GM12878 (cell line): ENCODE measurements at regions not wholly inside any gene's neighbourhood (a gene's known extent, or its start where the extent isn't known, plus 50 kb on each side); places are given as distances from the start of the nearest gene placed in this dataset.

Experiments used
- ATAC-seq: fragments of 200-7000 bp; cut with Tn5 transposase; 3 replicates; pipeline ENCODE4 v1.9.1; 2020; ENCODE audit warnings: mild to moderate bottlenecking, moderate library complexity
- BruUV-seq: library from RNA; stranded (reverse); fragments of 400-500 nt; replicated peaks from 2 replicates; lab custom pipeline; 2021; lab: Mats Ljungman, UMichigan
- CTCF ChIA-PET: fragments of 300-600 bp; sonication (Branson Sonifier 250); formaldehyde crosslinking; extraction: SDS; loops from one replicate; lab custom pipeline; 2021; ENCODE audit warnings: inconsistent platforms; lab: Yijun Ruan, JAX
- POLR2A ChIA-PET: fragments of 350-600 bp; formaldehyde crosslinking; extraction: SDS; loops from one replicate; lab custom pipeline; 2021; ENCODE audit warnings: inconsistent platforms; lab: Charles Lee
- RAD21 ChIA-PET: fragments of 300-600 bp; sonication (Branson Sonifier 250); formaldehyde crosslinking; loops from one replicate; lab custom pipeline; 2023; ENCODE audit warnings: antibody characterized with exemption; ENCODE audit not compliant: unreplicated experiment; lab: Charles Lee
- SMC1A ChIA-PET: fragments of 300-600 bp; sonication (Branson Sonifier 250); formaldehyde crosslinking; loops from one replicate; lab custom pipeline; 2023; ENCODE audit not compliant: unreplicated experiment, uncharacterized antibody; lab: Charles Lee
- DNase-seq: peaks from one replicate; pipeline ENCODE4 v3.0.0-alpha.2; 2011; ENCODE audit warnings: low read depth, low spot score
- FAIRE-seq: peaks from 3 replicates; lab custom pipeline; 2011; peaks lifted over from hg19 to GRCh38; lab: Jason Lieb, UNC
- H2AFZ ChIP-seq: 2 replicates; pipeline ENCODE4 v1.6.0; 2011; ENCODE audit warnings: low read depth, low read length, control low read depth; ENCODE audit not compliant: control insufficient read depth
- H3K27ac ChIP-seq: 2 replicates; pipeline ENCODE4 v1.5.1; 2011; ENCODE audit warnings: control low read depth; ENCODE audit not compliant: control insufficient read depth, insufficient read depth
- H3K27me3 ChIP-seq, 2 experiments: replicated peaks in 1 of 2; 2 replicates each; pipeline versions ENCODE4 v1.6.0 to v1.6.1; 2011; ENCODE audit warnings: low read length in 1 of 2; ENCODE audit not compliant: control insufficient read depth in 2 of 2, insufficient read depth in 2 of 2
- H3K36me3 ChIP-seq, 2 experiments: 2 replicates each; pipeline ENCODE4 v1.5.1; 2011; ENCODE audit warnings: low read length in 1 of 2; ENCODE audit not compliant: control insufficient read depth in 2 of 2, insufficient read depth in 2 of 2
- H3K4me1 ChIP-seq: 2 replicates; pipeline ENCODE4 v1.6.1; 2011; ENCODE audit warnings: mild to moderate bottlenecking, low read length, moderate library complexity, mixed read lengths; ENCODE audit not compliant: control insufficient read depth, insufficient read depth
- H3K4me2 ChIP-seq: 2 replicates; pipeline ENCODE4 v1.6.0; 2011; ENCODE audit warnings: control low read depth; ENCODE audit not compliant: control insufficient read depth, insufficient read depth
- H3K4me3 ChIP-seq: fragments of 200-600 bp; sonication (generic); 2 replicates; pipeline ENCODE4 v1.5.1; 2016
- H3K79me2 ChIP-seq: 2 replicates; pipeline ENCODE4 v1.6.0; 2011; ENCODE audit warnings: low read length; ENCODE audit not compliant: control insufficient read depth, insufficient read depth
- H3K9ac ChIP-seq: 2 replicates; pipeline ENCODE4 v1.8.0; 2011; ENCODE audit warnings: low read length, control low read depth, mixed read lengths; ENCODE audit not compliant: control insufficient read depth, insufficient read depth
- H3K9me3 ChIP-seq: replicated peaks from 3 replicates; pipeline ENCODE4 v1.5.1; 2011; ENCODE audit warnings: mild to moderate bottlenecking, low read length; ENCODE audit not compliant: control insufficient read depth, insufficient read depth
- H4K20me1 ChIP-seq: 2 replicates; pipeline ENCODE4 v1.6.0; 2011; ENCODE audit not compliant: control insufficient read depth, insufficient read depth
- POLR2A ChIP-seq: IDR thresholded peaks from 2 replicates; pipeline ENCODE4 v1.6.1; 2011; ENCODE audit warnings: low read depth, mild to moderate bottlenecking, low read length
- PRDM15 ChIP-seq: fragments of 450-650 bp; formaldehyde crosslinking; IDR thresholded peaks from 2 replicates; pipeline ENCODE4 v1.4.0; 2020; ENCODE audit warnings: mild to moderate bottlenecking, moderate library complexity
- SPI1 ChIP-seq: IDR thresholded peaks from 2 replicates; pipeline ENCODE4 v1.6.1; 2011; ENCODE audit warnings: low read depth, mild to moderate bottlenecking, low read length, moderate library complexity, borderline replicate concordance; ENCODE audit not compliant: insufficient read depth
- WGBS: methylation state at CpG from one replicate; pipeline ENCODE4 v1.1.6; 2016; ENCODE audit warnings: low lambda C conversion rate; ENCODE audit not compliant: insufficient replicate concordance, insufficient coverage; ENCODE audit errors: missing lambda C conversion rate; 5-methylcytosine and 5-hydroxymethylcytosine counted together
- in situ Hi-C: fragments of 300-500 bp; cut with MboI; formaldehyde crosslinking; loops from 9 replicates; pipeline ENCODE4 v1.14.3; 2018; ENCODE audit warnings: mixed read lengths
- intact Hi-C: fragments of 100-400 bp; cut with micrococcal nuclease; formaldehyde crosslinking; loops from one replicate; pipeline ENCODE4 v1.14.2; 2022; ENCODE audit not compliant: unreplicated experiment

GRCh38 chr18:2325933-2326332 is 245.4 kb downstream of the METTL4 start:
- RAD21 ChIA-PET = interaction anchor here (0.9 to 1.1 kb wide), 3 partner anchors 10 to 222 kb away, joined by 3 to 6 read pairs (median 4); no protein-coding TSS in a partner anchor
- intact Hi-C loops (no loop called here), in situ Hi-C loops (no loop called here)
- BruUV-seq = no TSS peak
- FAIRE-seq (no peak), DNase-seq (no peak), ATAC-seq (no peak)
- Histone ChIP-seq H2AFZ (no peak overlapping the region), H3K4me1 (no peaks in the 10 kb centered on the region), H3K9me3 (no peaks in the 10 kb centered on the region), H3K79me2 (no peaks in the 10 kb centered on the region), H3K9ac (no peak overlapping the region), H3K4me2 (no peak overlapping the region), H3K27ac (no peak overlapping the region), H3K4me3 (no peak overlapping the region), H3K27me3 (no peaks in the 10 kb centered on the region), H3K36me3 (no peaks in the 10 kb centered on the region), H4K20me1 (no peaks in the 10 kb centered on the region)
- 54% methylated on average over 1 of the region's 1 CpG for WGBS
- CTCF ChIA-PET = interaction anchor here (1.0 to 4.3 kb wide), 6 partner anchors 9 to 222 kb away, joined by 3 to 30 read pairs (median 4); no protein-coding TSS in a partner anchor
- SMC1A ChIA-PET = interaction anchor here (1.0 to 3.4 kb wide), 6 partner anchors 9 to 13 kb away, joined by 3 to 17 read pairs (median 4); no protein-coding TSS in a partner anchor
- POLR2A ChIA-PET = interaction anchor here (0.8 kb wide), 1 partner anchor 82 kb away, joined by 4 read pairs; no protein-coding TSS in a partner anchor
- TF ChIP-seq SPI1 = no peak
- TF ChIP-seq POLR2A = no peak
- TF ChIP-seq PRDM15 (CRISPR knock-in tag) = no peak
